WTC11 (cell line): ENCODE measurements at regions not wholly inside any gene's neighbourhood (a gene's known extent, or its start where the extent isn't known, plus 50 kb on each side); places are given as distances from the start of the nearest gene placed in this dataset.
A peak's percentile ranks its signal among the peaks of the same experiment; 100 is the strongest.

ENCODE experiments used
- ATAC-seq: fragments of 200-7000 bp; cut with Tn5 transposase; 2 replicates; pipeline ENCODE4 v1.10.0; 2021; ENCODE audit warnings: mild to moderate bottlenecking, moderate library complexity
- CTCF ChIA-PET: fragments of 300-600 bp; sonication (Branson Sonifier 250); formaldehyde crosslinking; loops from one replicate; lab custom pipeline; 2021; ENCODE audit warnings: antibody characterized with exemption; lab: Charles Lee
- POLR2A ChIA-PET: fragments of 350-600 bp; sonication (Branson Sonifier 250); formaldehyde crosslinking; loops from one replicate; lab custom pipeline; 2021; ENCODE audit warnings: antibody characterized with exemption; lab: Charles Lee
- DNase-seq: peaks from one replicate; pipeline ENCODE4 v3.0.0; 2021; ENCODE audit warnings: low spot score
- H3K27ac Mint-ChIP-seq: 2 replicates; pipeline ENCODE4 v1.8.0; 2021; ENCODE audit warnings: mixed read lengths
- H3K27me3 Mint-ChIP-seq: 2 replicates; pipeline ENCODE4 v1.8.0; 2021; ENCODE audit warnings: low read depth, mild to moderate bottlenecking, moderate library complexity, mixed read lengths
- H3K36me3 Mint-ChIP-seq: 2 replicates; pipeline ENCODE4 v1.8.0; 2021; ENCODE audit warnings: mixed read lengths
- H3K4me1 Mint-ChIP-seq: 2 replicates; pipeline ENCODE4 v1.8.0; 2022; ENCODE audit warnings: mixed read lengths
- H3K4me3 Mint-ChIP-seq: 2 replicates; pipeline ENCODE4 v1.8.0; 2021; ENCODE audit warnings: mild to moderate bottlenecking, moderate library complexity, mixed read lengths
- H3K9me3 Mint-ChIP-seq: 2 replicates; pipeline ENCODE4 v1.8.0; 2021; ENCODE audit warnings: mixed read lengths
- AFF4 ChIP-seq: sonication (generic); formaldehyde crosslinking; IDR thresholded peaks from 2 replicates; pipeline ENCODE4 v1.8.1; 2023; ENCODE audit warnings: mild to moderate bottlenecking, missing genetic modification reagents, borderline replicate concordance
- AR ChIP-seq: fragments of 250-450 bp; sonication (Bioruptor Pico); IDR thresholded peaks from 2 replicates; pipeline ENCODE4 v1.9.0; 2021; ENCODE audit warnings: mild to moderate bottlenecking
- ETV6 ChIP-seq: sonication (generic); formaldehyde crosslinking; IDR thresholded peaks from 2 replicates; pipeline ENCODE4 v1.8.1; 2022; ENCODE audit warnings: mild to moderate bottlenecking, missing genetic modification reagents
- GABPB1 ChIP-seq: sonication (generic); formaldehyde crosslinking; IDR thresholded peaks from 2 replicates; pipeline ENCODE4 v1.8.1; 2023; ENCODE audit warnings: mild to moderate bottlenecking, missing genetic modification reagents
- GTF2I ChIP-seq: fragments of 250-450 bp; sonication (Bioruptor Pico); conservative IDR thresholded peaks from 2 replicates; pipeline ENCODE4 v1.4.0; 2021; ENCODE audit warnings: mild to moderate bottlenecking
- NR1H2 ChIP-seq: sonication (generic); formaldehyde crosslinking; IDR thresholded peaks from 2 replicates; pipeline ENCODE4 v1.9.0; 2021; ENCODE audit warnings: mild to moderate bottlenecking, moderate library complexity, missing genetic modification reagents
- STAT6 ChIP-seq: sonication (generic); formaldehyde crosslinking; conservative IDR thresholded peaks from 2 replicates; pipeline ENCODE4 v1.8.1; 2023; ENCODE audit warnings: mild to moderate bottlenecking, low read depth, missing genetic modification reagents, moderate library complexity
- TEAD4 ChIP-seq: sonication (generic); formaldehyde crosslinking; IDR thresholded peaks from 2 replicates; pipeline ENCODE4 v1.8.0; 2022; ENCODE audit warnings: mild to moderate bottlenecking, missing genetic modification reagents
- ZNF263 ChIP-seq: sonication (generic); formaldehyde crosslinking; IDR thresholded peaks from 2 replicates; pipeline ENCODE4 v1.8.1; 2022; ENCODE audit warnings: low read depth, mild to moderate bottlenecking, moderate library complexity, missing genetic modification reagents
- ZNF512 ChIP-seq: sonication (generic); formaldehyde crosslinking; IDR thresholded peaks from 2 replicates; pipeline ENCODE4 v1.8.1; 2022; ENCODE audit warnings: missing genetic modification reagents, borderline replicate concordance
- ZNF671 ChIP-seq: fragments of 250-450 bp; sonication (Bioruptor Pico); IDR thresholded peaks from 2 replicates; pipeline ENCODE4 v1.8.0; 2021; ENCODE audit warnings: mild to moderate bottlenecking
- TF ChIP-seq, protein P1 (sequence below): sonication (generic); formaldehyde crosslinking; IDR thresholded peaks from 2 replicates; pipeline ENCODE4 v1.8.1; 2022; ENCODE audit warnings: mild to moderate bottlenecking, moderate library complexity, missing genetic modification reagents
- TF ChIP-seq, protein P2 (sequence below): sonication (generic); formaldehyde crosslinking; IDR thresholded peaks from 2 replicates; pipeline ENCODE4 v1.8.0; 2023; ENCODE audit warnings: mild to moderate bottlenecking, missing genetic modification reagents
- TF ChIP-seq, protein P3 (sequence below): sonication (generic); formaldehyde crosslinking; IDR thresholded peaks from 2 replicates; pipeline ENCODE4 v1.8.0; 2022; ENCODE audit warnings: mild to moderate bottlenecking, missing genetic modification reagents

DNA sequence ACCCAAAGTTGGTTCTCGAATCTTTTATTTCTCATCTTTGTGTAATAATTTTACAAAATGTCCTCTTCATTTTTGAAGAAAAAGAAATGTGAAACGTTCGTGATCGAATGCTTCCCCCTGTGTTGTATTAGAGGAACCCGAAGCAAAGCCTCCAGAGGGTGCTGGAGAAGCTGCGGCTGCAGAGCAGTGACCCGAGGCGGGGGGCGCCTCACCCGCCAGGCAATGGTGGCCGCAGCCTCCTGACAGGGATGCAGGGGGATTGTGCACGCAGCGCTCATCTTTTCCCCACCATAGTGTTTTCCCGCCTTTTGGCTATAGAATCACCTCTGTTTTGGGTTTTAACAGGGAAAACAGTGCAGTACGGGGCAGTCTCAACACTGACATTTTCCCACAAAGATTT lies 307.5 kb upstream of the ANKRD30A start:
- DNase-seq (peak; percentile 19), ATAC-seq (peak; percentile 74)
- ChIA-PET POLR2A (no interaction called here), CTCF (interaction anchor here (0.6 kb wide), 1 partner anchor 1674 kb away, joined by 3 read pairs; no protein-coding TSS in a partner anchor)
- no peak overlapping the region for H3K27ac Mint-ChIP-seq
- peaks cover 4% of the 10 kb centered on the region for H3K36me3 Mint-ChIP-seq
- H3K9me3 Mint-ChIP-seq, result peaks cover 30% of the 10 kb centered on the region
- H3K4me3 Mint-ChIP-seq, result no peak overlapping the region
- H3K4me1 Mint-ChIP-seq, result no peaks in the 10 kb centered on the region
- no peaks in the 10 kb centered on the region; the same call in 1 of the 2 replicates for H3K27me3 Mint-ChIP-seq
- TF ChIP-seq TEAD4 (no peak), STAT6 (no peak), ETV6 (CRISPR knock-in tag) (no peak)

DNA sequence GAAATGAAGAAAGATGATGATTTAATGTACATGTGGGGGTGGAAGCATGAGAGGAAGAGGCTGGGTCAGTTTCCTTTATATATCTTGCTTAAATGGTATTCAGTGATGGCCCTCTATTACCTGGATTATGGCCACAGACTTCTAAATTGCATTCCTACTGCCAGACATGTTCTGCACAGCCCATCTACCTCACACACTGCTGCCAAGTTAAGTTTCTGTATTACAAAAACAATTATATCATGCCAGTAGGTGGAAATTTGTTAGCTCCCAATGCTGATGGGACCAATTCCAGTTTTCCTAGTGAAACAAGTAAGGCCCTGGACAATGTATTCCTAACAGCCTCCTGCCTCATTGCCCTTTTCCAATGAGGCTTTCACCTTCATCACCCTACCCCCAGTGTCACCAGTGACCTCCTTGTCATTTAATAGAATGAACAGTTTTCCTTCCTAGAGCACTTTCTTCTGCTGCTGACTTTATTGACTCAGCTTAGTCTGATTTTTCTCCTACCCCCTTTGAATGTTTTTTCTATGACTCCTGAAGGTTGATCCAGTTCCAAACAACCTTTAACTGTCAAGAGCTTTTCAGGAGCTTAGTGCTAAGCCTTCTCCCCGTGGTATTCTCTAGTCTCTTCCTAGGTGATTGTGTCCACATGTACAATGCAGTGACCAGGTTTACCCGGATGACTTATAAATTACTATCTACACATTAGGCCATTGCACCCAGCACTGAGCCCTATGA lies 316.6 kb upstream of the ANKRD30A start:
- ChIA-PET POLR2A (no interaction called here), CTCF (interaction anchor here (0.6 kb wide), 1 partner anchor 423 kb away, joined by 5 read pairs; no protein-coding TSS in a partner anchor)
- Mint-ChIP-seq H3K36me3 (no peaks in the 10 kb centered on the region), H3K9me3 (no peaks in the 10 kb centered on the region), H3K27ac (no peak overlapping the region), H3K27me3 (no peaks in the 10 kb centered on the region; the same call in 1 of the 2 replicates), H3K4me1 (no peaks in the 10 kb centered on the region), H3K4me3 (no peak overlapping the region)
- DNase-seq, result no peak
- no peak for ATAC-seq
- TF ChIP-seq, protein P1, sequence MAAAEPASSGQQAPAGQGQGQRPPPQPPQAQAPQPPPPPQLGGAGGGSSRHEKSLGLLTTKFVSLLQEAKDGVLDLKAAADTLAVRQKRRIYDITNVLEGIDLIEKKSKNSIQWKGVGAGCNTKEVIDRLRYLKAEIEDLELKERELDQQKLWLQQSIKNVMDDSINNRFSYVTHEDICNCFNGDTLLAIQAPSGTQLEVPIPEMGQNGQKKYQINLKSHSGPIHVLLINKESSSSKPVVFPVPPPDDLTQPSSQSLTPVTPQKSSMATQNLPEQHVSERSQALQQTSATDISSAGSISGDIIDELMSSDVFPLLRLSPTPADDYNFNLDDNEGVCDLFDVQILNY (CRISPR knock-in tag), result no peak
- TF ChIP-seq, protein P2, sequence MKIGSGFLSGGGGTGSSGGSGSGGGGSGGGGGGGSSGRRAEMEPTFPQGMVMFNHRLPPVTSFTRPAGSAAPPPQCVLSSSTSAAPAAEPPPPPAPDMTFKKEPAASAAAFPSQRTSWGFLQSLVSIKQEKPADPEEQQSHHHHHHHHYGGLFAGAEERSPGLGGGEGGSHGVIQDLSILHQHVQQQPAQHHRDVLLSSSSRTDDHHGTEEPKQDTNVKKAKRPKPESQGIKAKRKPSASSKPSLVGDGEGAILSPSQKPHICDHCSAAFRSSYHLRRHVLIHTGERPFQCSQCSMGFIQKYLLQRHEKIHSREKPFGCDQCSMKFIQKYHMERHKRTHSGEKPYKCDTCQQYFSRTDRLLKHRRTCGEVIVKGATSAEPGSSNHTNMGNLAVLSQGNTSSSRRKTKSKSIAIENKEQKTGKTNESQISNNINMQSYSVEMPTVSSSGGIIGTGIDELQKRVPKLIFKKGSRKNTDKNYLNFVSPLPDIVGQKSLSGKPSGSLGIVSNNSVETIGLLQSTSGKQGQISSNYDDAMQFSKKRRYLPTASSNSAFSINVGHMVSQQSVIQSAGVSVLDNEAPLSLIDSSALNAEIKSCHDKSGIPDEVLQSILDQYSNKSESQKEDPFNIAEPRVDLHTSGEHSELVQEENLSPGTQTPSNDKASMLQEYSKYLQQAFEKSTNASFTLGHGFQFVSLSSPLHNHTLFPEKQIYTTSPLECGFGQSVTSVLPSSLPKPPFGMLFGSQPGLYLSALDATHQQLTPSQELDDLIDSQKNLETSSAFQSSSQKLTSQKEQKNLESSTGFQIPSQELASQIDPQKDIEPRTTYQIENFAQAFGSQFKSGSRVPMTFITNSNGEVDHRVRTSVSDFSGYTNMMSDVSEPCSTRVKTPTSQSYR (CRISPR knock-in tag), result no peak
- TF ChIP-seq ZNF263 (no peak), AFF4 (CRISPR knock-in tag) (no peak), AR (CRISPR knock-in tag) (no peak), NR1H2 (CRISPR knock-in tag) (no peak), GABPB1 (CRISPR knock-in tag) (no peak), ZNF512 (CRISPR knock-in tag) (no peak), GTF2I (CRISPR knock-in tag) (no peak), ZNF671 (CRISPR knock-in tag) (no peak)
- TF ChIP-seq, protein P3, sequence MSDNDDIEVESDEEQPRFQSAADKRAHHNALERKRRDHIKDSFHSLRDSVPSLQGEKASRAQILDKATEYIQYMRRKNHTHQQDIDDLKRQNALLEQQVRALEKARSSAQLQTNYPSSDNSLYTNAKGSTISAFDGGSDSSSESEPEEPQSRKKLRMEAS (CRISPR knock-in tag), result no peak
